Gastrocnemius medialis (tissue), 4 donors: ENCODE measurements at regions not wholly inside any gene's neighbourhood (a gene's known extent, or its start where the extent isn't known, plus 50 kb on each side); places are given as distances from the start of the nearest gene placed in this dataset.

Source experiments
- ATAC-seq, 2 donors: fragments of 150-250 bp; one replicate each; pipeline ENCODE4 v1.9.1; 2016
- DNase-seq, 2 donors: peaks; one replicate each; pipeline ENCODE4 v3.0.0-alpha.2; 2019
- H3K27ac ChIP-seq, 4 donors: fragments of 200-600 bp; sonication (generic); 1 replicate in 1 of 4; 2 replicates in 3 of 4; pipeline ENCODE4 v1.5.1; 2016 to 2018; ENCODE audit warnings: mild to moderate bottlenecking in 2 of 4, moderate library complexity in 1 of 4
- H3K27me3 ChIP-seq, 3 donors: fragments of 200-600 bp; sonication (generic) in 2 of 3; 1 replicate in 1 of 3; 2 replicates in 2 of 3; pipeline versions ENCODE4 v1.5.1 to v1.6.0; 2016 to 2019; ENCODE audit warnings: mild to moderate bottlenecking in 1 of 3, moderate library complexity in 1 of 3
- H3K36me3 ChIP-seq, 2 donors: fragments of 200-600 bp; sonication (generic) in 1 of 2; one replicate each; pipeline ENCODE4 v1.5.1; 2017 to 2018
- H3K4me1 ChIP-seq, 2 donors: fragments of 200-600 bp; sonication (generic) in 1 of 2; one replicate each; pipeline ENCODE4 v1.5.1; 2016 to 2017; ENCODE audit warnings: mild to moderate bottlenecking in 2 of 2
- H3K4me3 ChIP-seq, 4 donors: fragments of 200-600 bp; sonication (generic) in 3 of 4; 1 replicate in 1 of 4; 2 replicates in 3 of 4; pipeline ENCODE4 v1.5.1; 2016 to 2019; ENCODE audit warnings: mild to moderate bottlenecking in 2 of 4
- H3K9me3 ChIP-seq, 3 donors: fragments of 200-600 bp; sonication (generic) in 2 of 3; 1 replicate in 1 of 3; 2 replicates in 2 of 3; pipeline ENCODE4 v1.5.1; 2016 to 2019
- CTCF ChIP-seq, 5 experiments: fragments of 450-650 bp in 3 of 5; fragments of 200-600 bp in 2 of 5; sonication (generic) in 2 of 5; IDR thresholded peaks in 4 of 5; conservative IDR thresholded peaks in 1 of 5; 1 replicate in 4 of 5; 2 replicates in 1 of 5; pipeline ENCODE4 v1.5.1; 2016 to 2019; ENCODE audit warnings: antibody characterized with exemption in 5 of 5, mild to moderate bottlenecking in 3 of 5, moderate library complexity in 3 of 5
- POLR2A ChIP-seq, 2 donors: fragments of 450-650 bp; IDR thresholded peaks; one replicate each; pipeline ENCODE4 v1.6.1; 2017; ENCODE audit warnings: antibody characterized with exemption in 2 of 2, mild to moderate bottlenecking in 2 of 2, moderate library complexity in 2 of 2
- in situ Hi-C, 4 donors: fragments of 200-750 bp; cut with MboI; loops; one replicate each; pipeline versions ENCODE4 v1.15.0 to v1.8.0; 2017; ENCODE audit warnings: low sequenced_read_pairs in 4 of 4
- intact Hi-C: fragments of 100-400 bp; cut with DNase I; formaldehyde crosslinking; loops from one replicate; pipeline ENCODE4 v1.15.1; 2023; ENCODE audit warnings: low total_unique reads

DNA sequence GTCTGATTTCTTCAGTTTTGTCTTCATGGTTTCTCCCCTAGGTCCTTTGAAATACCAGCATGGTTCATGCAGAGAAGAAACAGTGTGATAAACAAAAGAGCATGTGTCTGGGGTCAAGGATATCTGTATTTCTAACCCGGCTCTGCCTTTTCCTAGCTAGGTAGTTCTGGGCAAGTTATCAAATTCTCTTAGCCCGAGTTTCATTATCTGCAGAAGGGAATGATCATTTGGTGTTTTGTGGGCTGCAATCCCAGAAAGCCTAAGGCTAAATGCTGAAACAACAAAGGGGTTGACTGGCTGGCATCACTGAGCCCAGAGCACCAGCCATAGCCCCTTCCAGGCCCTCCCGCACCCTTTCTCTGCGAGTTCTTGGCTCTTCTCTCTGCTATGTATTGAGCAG lies 51.7 kb upstream of the DAPL1 start:
- in situ Hi-C loops (loop anchor here in 3 of 4 donors (10.0 to 25.0 kb wide), 2 partner anchors 556 to 719 kb away; no protein-coding TSS in a partner anchor), intact Hi-C loops (no loop called here)
- Histone ChIP-seq H3K27me3 (no peaks in the 10 kb centered on the region), H3K27ac (no peak overlapping the region), H3K4me1 (peaks cover 2 to 11% of the 10 kb centered on the region in 2 donors), H3K4me3 (no peak overlapping the region), H3K9me3 (no peaks in the 10 kb centered on the region), H3K36me3 (no peaks in the 10 kb centered on the region)
- DNase-seq (no peak), ATAC-seq (no peak)
- TF ChIP-seq POLR2A (IDR thresholded peaks at IDR 0.05), result no peak
- no peak for TF ChIP-seq CTCF (IDR thresholded peaks at IDR 0.05 in 4 of 5, conservative IDR thresholded peaks at IDR 0.05 in 1 of 5)

GRCh38 chr2:158743879-158744278 lies 51.2 kb upstream of the DAPL1 start:
- intact Hi-C loops (no loop called here), in situ Hi-C loops (loop anchor here in 3 of 4 donors (10.0 to 25.0 kb wide), 2 partner anchors 557 to 719 kb away; no protein-coding TSS in a partner anchor)
- H3K27ac ChIP-seq, result no peak overlapping the region
- TF ChIP-seq POLR2A (IDR thresholded peaks at IDR 0.05), result no peak
- H3K27me3 ChIP-seq, result no peaks in the 10 kb centered on the region
- no peak for DNase-seq
- no peaks in the 10 kb centered on the region for H3K36me3 ChIP-seq
- H3K4me3 ChIP-seq, result no peak overlapping the region
- peaks cover 2 to 11% of the 10 kb centered on the region in 2 donors for H3K4me1 ChIP-seq
- H3K9me3 ChIP-seq, result no peaks in the 10 kb centered on the region
- ATAC-seq, result no peak

GRCh38 chr2:158745067-158745865 lies 49.9 kb upstream of the DAPL1 start:
- intact Hi-C loops (no loop called here), in situ Hi-C loops (loop anchor here (5.0 to 25.0 kb wide), 3 partner anchors 558 to 720 kb away; no protein-coding TSS in a partner anchor)
- Histone ChIP-seq H3K4me1 (peaks cover 2 to 11% of the 10 kb centered on the region in 2 donors), H3K9me3 (no peaks in the 10 kb centered on the region), H3K27me3 (no peaks in the 10 kb centered on the region), H3K36me3 (no peaks in the 10 kb centered on the region), H3K4me3 (no peak overlapping the region), H3K27ac (no peak overlapping the region)
- ATAC-seq (peak in 1 of 2 donors; percentile 45), DNase-seq (no peak)
- TF ChIP-seq CTCF (IDR thresholded peaks at IDR 0.05 in 4 of 5, conservative IDR thresholded peaks at IDR 0.05 in 1 of 5), result peak in 2 of 5 experiments; percentile 26 to 31
- no peak for TF ChIP-seq POLR2A (IDR thresholded peaks at IDR 0.05)
